Esophagus muscularis mucosa (tissue), 4 donors: ENCODE measurements at regions not wholly inside any gene's neighbourhood (a gene's known extent, or its start where the extent isn't known, plus 50 kb on each side); places are given as distances from the start of the nearest gene placed in this dataset.
"Not testable (repeated sequence)": the region's sequence is repeated elsewhere in the genome, so short reads cannot be mapped to it uniquely, and the experiment has no call there.

Source experiments
- EP300 ChIP-seq: sonication (generic); formaldehyde crosslinking; IDR thresholded peaks from one replicate; pipeline ENCODE4 v1.6.1; 2017; ENCODE audit warnings: antibody characterized with exemption
- POLR2A ChIP-seq: fragments of 450-650 bp; IDR thresholded peaks from one replicate; pipeline ENCODE4 v1.6.1; 2017; ENCODE audit warnings: antibody characterized with exemption, moderate library complexity, mild to moderate bottlenecking, low read depth
- TF ChIP-seq, protein P1 (sequence below), 3 experiments: fragments of 200-600 bp in 2 of 3; fragments of 450-650 bp in 1 of 3; sonication (generic) in 2 of 3; IDR thresholded peaks; one replicate each; pipeline ENCODE4 v1.5.1; 2017 to 2019; ENCODE audit warnings: antibody characterized with exemption in 3 of 3, mild to moderate bottlenecking in 2 of 3, moderate library complexity in 1 of 3

DNA sequence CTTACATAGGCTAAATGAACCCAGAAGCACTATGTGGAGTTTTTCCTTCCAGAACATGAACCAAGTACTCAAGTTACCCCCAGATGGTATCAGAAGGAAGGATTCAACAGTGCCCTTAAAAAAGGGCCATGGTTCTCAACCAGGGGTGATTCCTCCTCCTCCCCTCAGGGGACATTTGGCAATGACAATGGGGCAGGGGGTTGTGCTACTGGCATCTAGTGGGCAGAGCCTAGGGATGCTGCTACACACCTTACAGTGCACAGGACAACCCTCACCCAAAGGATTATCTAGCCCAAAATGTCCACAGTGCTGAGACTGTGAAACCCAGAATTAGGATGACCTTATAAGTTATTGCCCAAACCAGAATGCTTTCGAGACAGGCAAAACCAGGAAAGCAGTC lies 104.1 kb downstream of the NPIPA5 start:
- TF ChIP-seq, protein P1, sequence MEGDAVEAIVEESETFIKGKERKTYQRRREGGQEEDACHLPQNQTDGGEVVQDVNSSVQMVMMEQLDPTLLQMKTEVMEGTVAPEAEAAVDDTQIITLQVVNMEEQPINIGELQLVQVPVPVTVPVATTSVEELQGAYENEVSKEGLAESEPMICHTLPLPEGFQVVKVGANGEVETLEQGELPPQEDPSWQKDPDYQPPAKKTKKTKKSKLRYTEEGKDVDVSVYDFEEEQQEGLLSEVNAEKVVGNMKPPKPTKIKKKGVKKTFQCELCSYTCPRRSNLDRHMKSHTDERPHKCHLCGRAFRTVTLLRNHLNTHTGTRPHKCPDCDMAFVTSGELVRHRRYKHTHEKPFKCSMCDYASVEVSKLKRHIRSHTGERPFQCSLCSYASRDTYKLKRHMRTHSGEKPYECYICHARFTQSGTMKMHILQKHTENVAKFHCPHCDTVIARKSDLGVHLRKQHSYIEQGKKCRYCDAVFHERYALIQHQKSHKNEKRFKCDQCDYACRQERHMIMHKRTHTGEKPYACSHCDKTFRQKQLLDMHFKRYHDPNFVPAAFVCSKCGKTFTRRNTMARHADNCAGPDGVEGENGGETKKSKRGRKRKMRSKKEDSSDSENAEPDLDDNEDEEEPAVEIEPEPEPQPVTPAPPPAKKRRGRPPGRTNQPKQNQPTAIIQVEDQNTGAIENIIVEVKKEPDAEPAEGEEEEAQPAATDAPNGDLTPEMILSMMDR (IDR thresholded peaks at IDR 0.05) = not testable (repeated sequence)
- TF ChIP-seq EP300, POLR2A: not testable (repeated sequence)
